Choroid plexus epithelial cell (primary cell): ENCODE measurements at regions not wholly inside any gene's neighbourhood (a gene's known extent, or its start where the extent isn't known, plus 50 kb on each side); places are given as distances from the start of the nearest gene placed in this dataset.

Experiments
- DNase-seq: peaks from one replicate; pipeline ENCODE4 v3.0.0-alpha.2; 2010; ENCODE audit warnings: low read depth
- H3K4me3 ChIP-seq: 2 replicates; pipeline ENCODE4 v1.5.1; 2011; ENCODE audit warnings: low read depth, mild to moderate bottlenecking, control low read depth, low read length, moderate library complexity
- CTCF ChIP-seq: conservative IDR thresholded peaks from 2 replicates; pipeline ENCODE4 v1.5.1; 2011; ENCODE audit warnings: low read depth, mild to moderate bottlenecking, control low read depth, inconsistent platforms, low read length, moderate library complexity

DNA sequence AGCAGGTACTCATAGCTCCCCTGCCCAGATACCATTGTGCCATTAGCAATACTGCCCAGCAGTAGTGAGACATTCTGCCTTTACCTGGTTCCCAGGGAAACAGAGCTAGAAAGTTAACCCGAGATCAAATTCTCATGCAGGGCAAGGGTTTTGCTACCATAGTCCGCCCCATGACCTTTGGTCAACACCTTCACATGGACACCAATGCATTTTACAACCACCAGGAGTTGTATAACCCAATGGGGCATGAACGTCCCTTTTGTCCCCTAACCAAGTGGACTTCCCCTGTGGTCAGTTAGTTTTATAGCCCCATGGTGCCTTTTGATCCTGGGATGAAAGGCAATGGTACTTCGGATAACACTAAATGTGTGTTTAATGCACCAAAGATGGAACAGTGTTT lies 151.7 kb upstream of the IQSEC1 start:
- no peak for TF ChIP-seq CTCF
- no peak overlapping the region for H3K4me3 ChIP-seq
- DNase-seq, result no peak

DNA sequence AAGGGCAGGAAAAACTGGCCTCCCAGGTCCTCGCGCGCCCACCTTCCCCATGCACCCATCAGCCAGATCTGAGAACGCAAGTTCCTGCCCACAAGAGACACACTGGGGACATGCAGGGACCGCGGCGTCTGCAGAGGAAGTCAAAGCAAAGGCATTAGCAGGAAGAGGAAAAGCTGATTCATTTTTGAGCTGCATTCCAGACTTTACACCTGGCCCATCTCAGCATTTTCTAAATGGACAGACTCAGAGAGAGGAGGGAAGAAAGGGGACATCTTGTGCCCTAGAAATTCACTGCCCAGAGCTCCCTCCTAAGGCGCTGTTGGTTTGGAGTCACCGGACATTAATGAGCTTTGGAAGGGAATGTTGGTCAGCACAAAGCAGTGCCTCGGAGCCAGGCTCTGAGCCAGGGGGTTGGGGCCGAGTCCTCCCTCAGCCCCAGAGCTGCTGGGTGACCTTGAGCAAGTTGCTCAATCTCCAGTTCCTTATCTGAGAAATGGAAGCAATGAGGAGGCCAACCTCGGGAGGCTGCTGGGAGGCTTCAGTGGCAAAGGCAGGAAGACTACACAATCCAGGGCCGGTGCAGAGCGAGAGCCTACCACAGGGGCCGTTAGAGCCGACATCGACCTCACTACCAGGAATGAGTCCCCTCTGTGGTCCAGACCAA lies 150.5 kb upstream of the IQSEC1 start:
- TF ChIP-seq CTCF, result no peak

DNA sequence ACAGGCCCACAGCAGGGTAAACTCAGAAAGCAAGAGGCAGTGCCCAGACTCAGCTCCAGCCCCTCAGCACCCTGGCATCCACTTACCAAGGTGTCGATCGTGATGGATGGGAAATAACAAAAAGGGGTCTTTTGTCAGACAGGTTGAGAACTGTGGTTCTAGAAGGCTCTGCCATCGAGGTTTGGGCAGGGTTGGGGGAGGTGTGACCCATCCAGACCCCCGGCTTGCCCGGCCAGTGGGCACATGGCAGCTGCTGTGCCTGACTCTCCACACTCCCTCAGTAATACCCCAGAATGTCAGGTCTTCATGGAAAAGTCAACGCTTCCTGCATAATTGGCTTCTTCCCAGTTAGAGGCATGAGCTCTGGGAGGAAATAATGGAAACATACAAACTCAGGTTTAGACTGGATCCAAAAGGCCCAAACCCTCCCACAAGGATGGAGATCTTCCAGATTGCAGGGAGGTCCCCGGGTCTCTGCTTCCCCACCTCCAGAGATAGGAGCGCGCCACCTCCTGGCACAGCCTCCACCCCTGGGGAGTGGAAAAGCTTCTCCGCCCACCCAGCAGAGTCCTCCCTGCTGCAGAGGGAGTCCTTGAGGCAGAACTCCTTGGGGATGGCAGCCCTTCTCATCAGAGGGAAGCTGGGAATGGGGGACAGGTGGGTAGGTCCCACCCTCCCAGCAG lies 149.8 kb upstream of the IQSEC1 start:
- no peak for DNase-seq
- TF ChIP-seq CTCF, result no peak
- H3K4me3 ChIP-seq, result no peak overlapping the region

More for the DNA sequence above, 150.5 kb upstream of the IQSEC1 start:
- H3K4me3 ChIP-seq, result no peak overlapping the region
- no peak for DNase-seq

- no peak for TF ChIP-seq CTCF
- DNase-seq, result no peak
- no peak overlapping the region for H3K4me3 ChIP-seq
These were observed 148.9 kb upstream of the IQSEC1 start for GRCh38 chr3:13222131-13222530.

GRCh38 chr3:13221491-13222061 lies 148.3 kb upstream of the IQSEC1 start:
- no peak for TF ChIP-seq CTCF
- DNase-seq, result no peak
- H3K4me3 ChIP-seq, result no peak overlapping the region

DNA sequence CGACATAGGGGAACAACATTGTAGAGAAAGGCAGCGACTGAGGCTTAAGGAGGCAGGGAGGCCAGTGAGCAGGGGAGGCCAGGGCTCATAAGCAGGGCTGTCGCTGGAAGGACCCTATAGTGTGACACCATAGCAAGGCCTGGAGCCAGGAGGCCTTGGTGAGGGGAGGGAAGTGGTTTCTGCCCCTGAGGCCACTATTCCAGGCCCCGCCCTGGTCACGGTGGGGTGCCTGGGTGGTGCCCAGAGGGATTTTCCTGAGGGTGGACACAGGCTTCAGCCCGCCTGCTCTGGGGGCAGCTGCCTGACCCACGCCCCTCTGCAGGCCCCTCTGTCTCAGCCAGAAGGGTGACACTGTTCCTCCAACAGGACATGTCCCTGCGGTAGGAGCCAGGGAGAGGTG lies 147.8 kb upstream of the IQSEC1 start:
- DNase-seq, result no peak
- TF ChIP-seq CTCF, result no peak

DNA sequence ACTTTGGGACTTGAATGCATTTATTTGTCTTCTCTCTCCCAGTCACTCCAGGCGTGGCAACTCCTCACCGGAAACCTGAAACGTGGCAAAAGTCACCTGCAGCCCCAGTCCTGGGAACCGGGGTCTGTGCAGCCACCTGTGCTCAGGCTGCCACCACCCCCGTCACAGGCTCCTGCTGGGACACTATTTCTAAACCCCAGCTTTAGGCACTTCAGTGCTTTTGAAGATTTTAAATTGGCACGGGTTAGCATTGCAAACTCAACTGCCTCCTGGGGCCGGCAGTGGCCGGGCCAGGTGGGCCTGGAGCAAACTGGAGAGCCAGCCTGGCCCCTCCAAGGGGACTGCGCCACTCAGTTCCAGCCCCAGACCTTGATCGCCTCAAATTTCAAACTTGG lies 146.7 kb upstream of the IQSEC1 start:
- no peak for DNase-seq
- no peak for TF ChIP-seq CTCF
- H3K4me3 ChIP-seq, result no peak overlapping the region

More for the DNA sequence above, 147.8 kb upstream of the IQSEC1 start:
- H3K4me3 ChIP-seq, result no peak overlapping the region
